ENCODE measurements at regions not wholly inside any gene's neighbourhood (a gene's known extent, or its start where the extent isn't known, plus 50 kb on each side); places are given as distances from the start of the nearest gene placed in this dataset.

DNA sequence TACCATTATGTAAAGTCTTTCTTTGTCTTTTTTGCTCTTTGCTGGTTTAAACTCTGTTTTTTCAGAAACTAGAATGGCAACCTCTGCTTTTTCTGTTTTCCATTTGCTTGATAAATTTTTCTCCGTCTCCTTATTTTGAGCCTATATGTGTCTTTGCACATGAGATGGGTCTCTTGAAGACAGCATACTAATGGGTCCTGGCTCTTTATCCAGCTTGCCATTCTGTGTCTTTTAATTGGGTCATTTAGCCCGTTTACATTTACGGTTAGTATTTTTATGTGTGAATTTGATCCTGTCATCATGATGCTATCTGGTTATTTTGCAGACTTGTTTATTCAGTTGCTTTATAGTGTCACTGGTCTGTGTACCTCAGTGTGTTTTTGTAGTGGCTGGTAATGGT, 207.9 kb upstream of the TMEM260 start:
- ChIA-PET CTCF (interaction anchor here (2.3 kb wide), 1 partner anchor 9 kb away, joined by 8 read pairs; no protein-coding TSS in a partner anchor), POLR2A (no interaction called here)
- TF ChIP-seq, protein P1, sequence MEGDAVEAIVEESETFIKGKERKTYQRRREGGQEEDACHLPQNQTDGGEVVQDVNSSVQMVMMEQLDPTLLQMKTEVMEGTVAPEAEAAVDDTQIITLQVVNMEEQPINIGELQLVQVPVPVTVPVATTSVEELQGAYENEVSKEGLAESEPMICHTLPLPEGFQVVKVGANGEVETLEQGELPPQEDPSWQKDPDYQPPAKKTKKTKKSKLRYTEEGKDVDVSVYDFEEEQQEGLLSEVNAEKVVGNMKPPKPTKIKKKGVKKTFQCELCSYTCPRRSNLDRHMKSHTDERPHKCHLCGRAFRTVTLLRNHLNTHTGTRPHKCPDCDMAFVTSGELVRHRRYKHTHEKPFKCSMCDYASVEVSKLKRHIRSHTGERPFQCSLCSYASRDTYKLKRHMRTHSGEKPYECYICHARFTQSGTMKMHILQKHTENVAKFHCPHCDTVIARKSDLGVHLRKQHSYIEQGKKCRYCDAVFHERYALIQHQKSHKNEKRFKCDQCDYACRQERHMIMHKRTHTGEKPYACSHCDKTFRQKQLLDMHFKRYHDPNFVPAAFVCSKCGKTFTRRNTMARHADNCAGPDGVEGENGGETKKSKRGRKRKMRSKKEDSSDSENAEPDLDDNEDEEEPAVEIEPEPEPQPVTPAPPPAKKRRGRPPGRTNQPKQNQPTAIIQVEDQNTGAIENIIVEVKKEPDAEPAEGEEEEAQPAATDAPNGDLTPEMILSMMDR (IDR thresholded peaks at IDR 0.05; ENCODE audit: control extremely low read depth, extremely low read depth, low read depth, missing control alignments): no peak
- DNase-seq (ENCODE audit: extremely low spot score): no peak

DNA sequence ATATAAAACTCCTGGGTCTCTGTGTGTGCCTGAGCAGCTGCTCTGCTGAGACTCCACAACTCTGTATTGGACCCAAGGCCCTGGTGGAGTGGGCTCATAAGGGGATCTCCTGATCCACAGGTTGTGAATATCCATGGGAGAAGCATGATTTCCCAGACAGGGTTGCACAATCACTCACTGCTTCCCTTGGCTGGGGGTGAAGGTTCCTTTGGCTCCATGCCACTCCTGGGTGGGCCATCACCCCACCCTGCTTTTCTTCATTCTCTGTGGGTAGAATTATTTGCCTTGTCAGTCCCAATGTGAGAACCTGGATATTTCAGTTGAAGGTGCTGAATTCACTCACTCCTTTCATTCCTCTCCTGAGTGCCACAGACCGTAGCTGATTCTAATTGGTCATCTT, 205.2 kb upstream of the TMEM260 start:
- CTCF ChIA-PET: no interaction called here
- no peak for DNase-seq (ENCODE audit: extremely low spot score)
- POLR2A ChIA-PET: no interaction called here
- TF ChIP-seq, protein P1 (IDR thresholded peaks at IDR 0.05; ENCODE audit: control extremely low read depth, extremely low read depth, low read depth, missing control alignments): no peak

DNA sequence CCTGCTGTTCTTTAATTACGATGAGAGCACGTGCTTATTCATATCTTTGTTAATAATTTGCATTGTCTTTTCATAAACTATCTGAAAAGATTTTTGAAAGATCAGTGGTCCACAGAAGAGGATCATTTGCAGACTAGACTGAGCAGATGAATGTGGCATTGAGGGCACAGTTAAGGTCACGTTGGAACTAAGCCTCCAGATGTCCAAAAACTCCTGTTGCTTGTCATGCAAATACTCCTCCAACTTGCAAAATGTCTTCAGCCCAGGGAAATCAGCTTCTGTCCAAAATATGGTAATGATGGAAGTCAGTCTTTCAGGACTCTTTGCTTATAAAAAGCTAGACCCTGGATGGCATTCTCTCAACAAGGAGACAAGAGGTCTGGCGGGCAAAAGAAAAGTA, 201.6 kb upstream of the TMEM260 start:
- CTCF ChIA-PET: interaction anchor here (1.0 kb wide), 1 partner anchor 12 kb away, joined by 3 read pairs; no protein-coding TSS in a partner anchor
- POLR2A ChIA-PET: no interaction called here
- TF ChIP-seq, protein P1 (IDR thresholded peaks at IDR 0.05; ENCODE audit: control extremely low read depth, extremely low read depth, low read depth, missing control alignments): no peak

DNA sequence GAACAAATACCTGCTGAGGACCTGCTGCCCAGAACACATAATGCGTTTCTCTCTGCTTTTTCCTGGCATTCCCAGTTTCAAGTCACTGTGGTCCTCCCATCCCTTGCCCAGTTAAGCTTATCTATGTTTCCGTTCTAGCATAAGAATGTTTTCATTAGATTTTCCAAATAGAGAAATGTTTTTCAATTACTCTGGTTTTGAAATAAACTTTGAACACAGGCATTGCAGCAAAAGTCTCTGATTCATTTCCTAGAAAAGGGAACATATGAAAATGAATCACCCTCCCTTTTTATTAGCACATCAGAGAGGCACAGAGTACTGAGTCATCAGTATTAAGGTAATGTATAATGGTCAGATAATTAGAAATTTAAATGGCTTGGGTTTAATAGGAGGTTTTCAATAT, 201.1 kb upstream of the TMEM260 start:
- POLR2A ChIA-PET: no interaction called here
- TF ChIP-seq, protein P1 (IDR thresholded peaks at IDR 0.05; ENCODE audit: control extremely low read depth, extremely low read depth, low read depth, missing control alignments): no peak
- CTCF ChIA-PET: no interaction called here
- DNase-seq (ENCODE audit: extremely low spot score): no peak

More for the DNA sequence above, 201.6 kb upstream of the TMEM260 start:
- no peak for DNase-seq (ENCODE audit: extremely low spot score)

DNA sequence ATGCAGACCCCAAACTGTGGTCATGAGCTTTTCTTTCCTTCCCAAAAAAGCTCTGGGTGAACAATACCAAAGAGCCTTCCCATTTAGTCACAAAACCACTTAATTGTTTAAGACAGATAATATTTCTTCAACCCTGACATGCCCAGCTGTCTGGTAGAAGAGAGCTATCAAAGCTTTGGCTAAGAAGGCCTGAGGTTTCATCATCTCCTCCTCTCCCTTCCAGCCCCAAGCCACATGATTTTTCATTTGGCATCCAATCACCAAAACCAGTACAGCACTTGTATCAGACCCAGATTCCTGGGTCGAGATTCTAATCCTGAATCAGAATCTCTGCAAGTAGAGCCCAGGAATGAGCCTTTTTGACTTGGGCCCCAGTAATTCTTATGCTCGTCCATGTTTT, 199.6 kb upstream of the TMEM260 start:
- DNase-seq (ENCODE audit: extremely low spot score): no peak
- CTCF ChIA-PET: interaction anchor here (1.5 to 2.1 kb wide), 3 partner anchors 9 to 19 kb away, joined by 4 to 8 read pairs (median 4); no protein-coding TSS in a partner anchor
- TF ChIP-seq, protein P1 (IDR thresholded peaks at IDR 0.05; ENCODE audit: control extremely low read depth, extremely low read depth, low read depth, missing control alignments): no peak
- POLR2A ChIA-PET: no interaction called here

DNA sequence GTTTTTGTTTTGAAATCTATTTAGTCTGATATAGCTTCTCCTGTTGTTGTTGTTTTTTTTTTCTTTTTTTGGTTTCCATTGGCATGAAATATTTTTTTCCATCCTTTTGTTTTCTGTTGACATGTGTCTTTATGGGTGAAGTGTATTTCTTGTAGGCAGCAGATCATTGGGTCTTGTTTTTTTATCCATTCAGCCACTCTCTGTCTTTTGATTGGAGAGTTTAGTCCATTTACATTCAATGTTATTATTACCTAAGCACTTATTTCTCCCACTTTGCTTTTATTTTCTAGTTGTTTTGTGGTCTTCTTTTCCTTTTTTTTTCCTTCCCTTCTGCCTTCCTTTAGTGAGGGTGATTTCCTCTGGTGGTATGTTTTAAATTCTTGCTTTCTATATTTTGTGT, 193.6 kb upstream of the TMEM260 start:
- TF ChIP-seq, protein P1 (IDR thresholded peaks at IDR 0.05; ENCODE audit: control extremely low read depth, extremely low read depth, low read depth, missing control alignments): no peak
- DNase-seq (ENCODE audit: extremely low spot score): no peak
- CTCF ChIA-PET: interaction anchor here (1.4 kb wide), 1 partner anchor 13 kb away, joined by 4 read pairs; no protein-coding TSS in a partner anchor
- POLR2A ChIA-PET: no interaction called here

Data from GM10248 (cell line).